Thyroid gland (tissue), 4 donors: ENCODE measurements at regions not wholly inside any gene's neighbourhood (a gene's known extent, or its start where the extent isn't known, plus 50 kb on each side); places are given as distances from the start of the nearest gene placed in this dataset.

Source experiments
- POLR2A ChIP-seq, 2 donors: fragments of 450-650 bp; IDR thresholded peaks; one replicate each; pipeline ENCODE4 v1.6.1; 2017; ENCODE audit warnings: antibody characterized with exemption in 2 of 2, mild to moderate bottlenecking in 2 of 2, moderate library complexity in 1 of 2
- TF ChIP-seq, protein P1 (sequence below), 6 experiments: fragments of 200-600 bp in 3 of 6; fragments of 450-650 bp in 3 of 6; sonication (generic) in 3 of 6; IDR thresholded peaks; one replicate each; pipeline ENCODE4 v1.5.1; 2016 to 2019; ENCODE audit warnings: antibody characterized with exemption in 6 of 6, mild to moderate bottlenecking in 2 of 6, inconsistent platforms in 1 of 6, moderate library complexity in 1 of 6

DNA sequence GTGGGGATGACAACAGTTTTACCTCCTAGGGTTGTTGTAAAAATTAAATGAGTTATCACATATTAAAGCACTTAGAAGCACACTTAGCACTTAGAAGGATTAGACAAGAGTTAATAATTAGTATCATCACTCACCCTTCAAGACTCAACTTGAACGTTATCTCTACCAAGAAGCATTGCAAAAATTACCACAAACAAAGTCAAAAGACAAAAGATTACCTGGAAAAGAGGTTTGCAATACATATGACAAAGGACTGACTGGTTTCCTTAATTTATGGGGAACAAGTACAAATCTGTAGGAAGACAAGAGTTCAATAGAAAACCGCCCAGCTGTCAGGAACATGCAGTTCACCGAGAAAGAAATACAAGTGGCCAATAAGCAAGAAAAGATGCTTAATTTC is 93.3 kb upstream of the ATP1A1 start:
- TF ChIP-seq, protein P1, sequence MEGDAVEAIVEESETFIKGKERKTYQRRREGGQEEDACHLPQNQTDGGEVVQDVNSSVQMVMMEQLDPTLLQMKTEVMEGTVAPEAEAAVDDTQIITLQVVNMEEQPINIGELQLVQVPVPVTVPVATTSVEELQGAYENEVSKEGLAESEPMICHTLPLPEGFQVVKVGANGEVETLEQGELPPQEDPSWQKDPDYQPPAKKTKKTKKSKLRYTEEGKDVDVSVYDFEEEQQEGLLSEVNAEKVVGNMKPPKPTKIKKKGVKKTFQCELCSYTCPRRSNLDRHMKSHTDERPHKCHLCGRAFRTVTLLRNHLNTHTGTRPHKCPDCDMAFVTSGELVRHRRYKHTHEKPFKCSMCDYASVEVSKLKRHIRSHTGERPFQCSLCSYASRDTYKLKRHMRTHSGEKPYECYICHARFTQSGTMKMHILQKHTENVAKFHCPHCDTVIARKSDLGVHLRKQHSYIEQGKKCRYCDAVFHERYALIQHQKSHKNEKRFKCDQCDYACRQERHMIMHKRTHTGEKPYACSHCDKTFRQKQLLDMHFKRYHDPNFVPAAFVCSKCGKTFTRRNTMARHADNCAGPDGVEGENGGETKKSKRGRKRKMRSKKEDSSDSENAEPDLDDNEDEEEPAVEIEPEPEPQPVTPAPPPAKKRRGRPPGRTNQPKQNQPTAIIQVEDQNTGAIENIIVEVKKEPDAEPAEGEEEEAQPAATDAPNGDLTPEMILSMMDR (IDR thresholded peaks at IDR 0.05), result no peak
- TF ChIP-seq POLR2A (IDR thresholded peaks at IDR 0.05), result no peak
